ENCODE measurements at regions not wholly inside any gene's neighbourhood (a gene's known extent, or its start where the extent isn't known, plus 50 kb on each side); places are given as distances from the start of the nearest gene placed in this dataset.

DNA sequence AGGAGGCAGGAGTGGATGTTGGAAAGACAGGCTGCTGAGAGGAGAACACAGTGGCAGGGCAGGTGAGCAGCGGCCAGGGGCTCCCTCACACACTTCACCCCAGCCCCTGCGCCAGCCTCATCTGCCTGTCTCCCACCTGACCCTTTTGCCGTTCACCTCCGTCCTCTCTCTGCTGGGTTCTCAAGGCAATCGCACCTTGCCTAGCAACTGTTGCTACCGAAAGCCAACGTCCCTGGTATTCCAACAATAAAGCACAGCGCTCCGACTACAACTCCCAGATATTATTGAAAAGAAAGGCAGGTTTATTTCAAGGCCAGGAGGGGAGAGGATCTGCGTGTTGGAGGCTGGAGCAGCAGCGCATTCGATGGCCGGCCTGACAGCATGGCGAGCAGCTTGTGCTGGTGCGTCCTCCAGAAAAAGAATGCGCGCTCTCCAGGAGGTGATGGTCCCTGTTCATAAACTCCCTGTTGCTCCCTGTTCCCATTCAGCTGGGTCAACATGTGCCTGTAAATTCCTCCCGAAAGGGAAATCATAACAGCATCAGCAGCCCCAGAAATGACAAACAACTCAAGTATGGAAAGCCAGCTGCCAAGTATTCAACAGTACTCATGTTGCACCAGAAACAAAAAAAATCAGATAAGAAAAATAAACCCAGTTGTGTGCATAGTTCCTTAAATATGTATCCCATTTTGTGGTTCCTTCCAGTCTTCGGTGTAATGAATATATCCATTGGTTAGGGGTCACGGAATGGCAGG lies 153.0 kb upstream of the DIO3 start:
- TF ChIP-seq POLR2AphosphoS5 (IDR thresholded peaks at IDR 0.05; ENCODE audit: borderline replicate concordance, low read depth, low read length): no peak
- no peak for TF ChIP-seq EZH2 (IDR thresholded peaks at IDR 0.05)

Measured in SK-N-MC (cell line).